GM06990 (cell line): ENCODE measurements at regions not wholly inside any gene's neighbourhood (a gene's known extent, or its start where the extent isn't known, plus 50 kb on each side); places are given as distances from the start of the nearest gene placed in this dataset.
A peak's percentile ranks its signal among the peaks of the same experiment; 100 is the strongest.
"Not testable (repeated sequence)": the region's sequence is repeated elsewhere in the genome, so short reads cannot be mapped to it uniquely, and the experiment has no call there.

Source experiments
- DNase-seq: peaks from one replicate; pipeline ENCODE4 v3.0.0-alpha.2; 2011; ENCODE audit not compliant: insufficient read length; ENCODE audit errors: extremely low read depth
- H3K27me3 ChIP-seq: replicated peaks from 2 replicates; pipeline ENCODE4 v1.6.0; 2011; ENCODE audit warnings: low read length; ENCODE audit not compliant: control insufficient read depth, insufficient read depth
- H3K36me3 ChIP-seq: 2 replicates; pipeline ENCODE4 v1.5.1; 2011; ENCODE audit warnings: low read length; ENCODE audit not compliant: control insufficient read depth, insufficient read depth
- H3K4me3 ChIP-seq: replicated peaks from 2 replicates; pipeline ENCODE4 v1.5.1; 2011; ENCODE audit warnings: low read depth, mild to moderate bottlenecking, control low read depth, low read length
- CTCF ChIP-seq: IDR thresholded peaks from 2 replicates; pipeline ENCODE4 v1.5.1; 2011; ENCODE audit warnings: low read length, control low read depth, mild to moderate bottlenecking, inconsistent platforms; ENCODE audit not compliant: insufficient read depth, poor library complexity, severe bottlenecking

- DNase-seq, result no peak
- Histone ChIP-seq H3K4me3 (no peak overlapping the region), H3K27me3 (no peaks in the 10 kb centered on the region), H3K36me3 (no peaks in the 10 kb centered on the region)
- no peak for TF ChIP-seq CTCF
Observed at GRCh38 chr5:93348231-93348630, 232.8 kb downstream of the NR2F1-AS1 start.

- not testable (repeated sequence) for DNase-seq, H3K36me3 ChIP-seq, H3K4me3 ChIP-seq, H3K27me3 ChIP-seq
Observed at GRCh38 chr5:93346850-93347249, 234.2 kb downstream of the NR2F1-AS1 start.

- Histone ChIP-seq H3K27me3 (no peaks in the 10 kb centered on the region), H3K36me3 (no peaks in the 10 kb centered on the region), H3K4me3 (no peak overlapping the region)
- no peak for DNase-seq
- TF ChIP-seq CTCF, result no peak
Observed at GRCh38 chr5:93346301-93346700, 234.7 kb downstream of the NR2F1-AS1 start.

GRCh38 chr5:93343570-93343969, 237.4 kb downstream of the NR2F1-AS1 start:
- Histone ChIP-seq H3K4me3 (no peak overlapping the region), H3K36me3 (no peaks in the 10 kb centered on the region), H3K27me3 (no peaks in the 10 kb centered on the region)
- TF ChIP-seq CTCF, result no peak
- peak; percentile 61 for DNase-seq

GRCh38 chr5:93342563-93343061, 238.4 kb downstream of the NR2F1-AS1 start:
- TF ChIP-seq CTCF, result no peak
- Histone ChIP-seq H3K36me3 (no peaks in the 10 kb centered on the region), H3K4me3 (no peak overlapping the region; the same call in 1 of the 2 replicates), H3K27me3 (no peaks in the 10 kb centered on the region)
- peak; percentile 40 for DNase-seq

GRCh38 chr5:93340881-93341280, 240.1 kb downstream of the NR2F1-AS1 start:
- no peak for TF ChIP-seq CTCF
- DNase-seq, result no peak
- no peaks in the 10 kb centered on the region for H3K36me3 ChIP-seq
- no peaks in the 10 kb centered on the region for H3K27me3 ChIP-seq
- no peak overlapping the region for H3K4me3 ChIP-seq
